ENCODE measurements at regions not wholly inside any gene's neighbourhood (a gene's known extent, or its start where the extent isn't known, plus 50 kb on each side); places are given as distances from the start of the nearest gene placed in this dataset.

DNA sequence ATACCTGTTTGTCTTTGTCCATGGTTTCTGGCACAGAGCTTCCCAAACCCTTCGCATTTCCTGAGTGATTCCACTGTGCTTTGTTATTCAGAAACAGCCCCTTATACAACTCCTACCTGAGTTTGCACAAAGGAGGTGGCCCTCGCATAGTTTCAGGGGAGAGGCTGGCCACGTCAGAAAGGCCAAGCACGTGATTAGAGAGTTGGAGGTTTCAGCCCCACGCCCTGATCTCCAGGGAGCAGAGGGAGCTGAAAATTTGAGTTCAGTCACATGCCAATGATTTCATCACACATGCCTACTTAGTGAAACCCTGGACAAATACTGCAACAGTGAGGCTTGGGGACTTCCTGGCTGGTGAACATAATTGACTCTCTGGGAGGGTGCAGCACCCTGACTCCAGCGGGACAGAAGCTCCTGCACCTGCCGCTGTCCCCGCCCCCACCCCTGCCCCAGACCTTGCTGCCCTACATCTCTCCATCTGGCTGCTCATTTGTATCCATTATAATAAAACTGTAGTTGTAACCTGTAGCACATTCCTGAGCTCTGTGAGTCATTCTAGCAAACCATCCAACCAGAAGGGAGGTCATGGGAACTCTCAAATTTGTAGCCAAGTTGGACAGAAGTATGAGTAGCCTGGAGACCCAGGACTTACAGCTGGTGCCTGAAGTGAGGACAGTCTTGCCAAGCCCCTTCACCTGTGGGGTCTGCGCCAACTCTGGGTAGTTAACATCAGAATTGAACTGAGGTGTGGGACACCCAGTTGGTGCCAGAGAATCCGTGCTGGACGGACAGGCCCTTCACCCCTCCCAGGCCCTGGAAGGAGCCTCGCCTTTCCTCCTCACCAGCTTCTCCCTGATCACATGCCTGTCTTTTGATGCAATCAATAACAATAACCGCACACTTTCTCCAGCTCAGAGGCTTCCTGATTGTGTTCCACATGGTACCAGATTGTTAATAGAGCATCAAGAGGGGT lies 224.3 kb downstream of the ANAPC1 start:
- DNase-seq (ENCODE audit: low read depth in 4 of 4, low spot score in 2 of 4): peak in 2 of 4 donors; percentile 51 to 69

DNA sequence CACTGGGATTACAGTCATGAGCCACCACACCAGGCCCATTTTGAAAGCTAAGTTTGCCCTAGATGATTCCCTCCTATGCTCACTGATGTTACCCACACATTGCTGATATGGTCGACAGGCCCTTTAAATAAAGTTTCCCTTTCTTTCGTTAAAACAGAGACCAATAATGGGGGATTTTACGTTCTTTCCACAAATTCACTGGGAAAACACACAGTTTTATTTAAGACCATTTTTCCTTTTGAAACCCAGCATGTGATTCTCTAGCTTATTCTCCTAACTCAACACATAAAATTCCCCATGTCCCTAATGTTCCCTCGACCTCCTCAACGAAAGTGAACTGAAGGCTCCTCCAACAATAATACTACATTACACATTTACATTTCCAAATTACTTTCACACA lies 223.2 kb downstream of the ANAPC1 start:
- DNase-seq (ENCODE audit: low read depth in 4 of 4, low spot score in 2 of 4): no peak

DNA sequence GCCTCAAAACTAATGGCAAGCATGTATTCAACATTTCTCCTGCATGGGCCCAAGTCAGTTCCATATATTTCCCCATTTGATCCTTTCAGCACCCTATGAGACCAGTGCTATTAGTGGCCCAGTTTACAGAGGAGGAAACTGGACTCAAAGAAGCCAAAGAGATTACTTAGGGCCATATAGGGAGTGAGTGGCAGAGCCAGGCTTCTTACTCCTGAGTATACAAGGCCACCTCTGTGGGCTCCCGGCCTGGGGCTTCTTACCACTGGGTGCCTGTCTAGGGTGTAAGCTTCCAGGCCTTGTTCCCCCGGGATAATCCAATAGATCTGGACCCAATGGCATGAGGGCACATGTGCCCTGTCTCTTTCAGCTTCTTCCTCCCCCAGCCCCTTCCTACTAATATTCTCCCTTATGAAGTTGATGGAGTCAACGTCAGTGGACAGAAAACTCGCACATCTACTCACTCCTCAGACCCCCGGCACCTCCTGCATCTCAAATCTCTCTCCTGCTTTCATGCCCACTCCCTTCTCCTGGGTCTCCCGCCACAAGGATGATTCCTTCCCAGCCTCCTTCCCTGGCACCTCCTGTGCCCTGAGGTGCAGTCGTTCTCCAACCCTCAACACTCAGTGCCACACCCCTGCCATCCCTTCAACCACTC lies 222.6 kb downstream of the ANAPC1 start:
- no peak for DNase-seq (ENCODE audit: low read depth in 4 of 4, low spot score in 2 of 4)

DNA sequence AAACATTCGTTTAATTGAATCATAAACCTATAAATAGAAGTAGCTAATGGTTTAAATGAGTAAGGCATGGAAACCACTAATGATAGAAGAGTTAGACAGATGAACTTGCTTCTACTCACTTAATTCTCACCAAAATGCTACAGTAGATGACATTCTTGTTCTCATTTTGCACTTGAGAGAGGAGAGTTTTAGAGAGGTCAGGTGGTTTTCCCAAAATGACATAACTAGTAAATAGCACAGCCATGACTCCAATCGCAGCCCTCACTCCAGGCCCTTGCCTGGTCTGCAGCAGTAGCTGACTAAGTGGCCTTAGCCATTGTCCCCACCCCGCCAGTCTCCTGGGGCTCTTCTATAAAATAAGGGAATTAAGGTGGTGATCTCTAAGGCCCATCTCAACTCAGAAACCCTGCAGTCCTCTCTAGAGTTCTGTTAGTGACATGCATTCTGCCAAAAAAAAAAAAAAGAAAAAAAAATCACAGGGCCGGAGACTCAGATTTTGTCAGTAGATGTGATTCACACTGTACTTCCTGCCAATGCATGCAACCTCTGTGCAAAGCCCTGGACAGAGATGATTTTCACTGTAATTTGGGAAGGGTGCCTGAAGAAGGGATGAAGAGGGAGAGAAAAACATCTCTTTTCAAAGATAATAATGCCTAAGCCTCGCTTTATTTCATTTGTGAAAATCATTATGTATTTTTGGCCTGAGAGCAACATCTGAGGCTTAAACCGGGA lies 221.8 kb downstream of the ANAPC1 start:
- no peak for DNase-seq (ENCODE audit: low read depth in 4 of 4, low spot score in 2 of 4)

DNA sequence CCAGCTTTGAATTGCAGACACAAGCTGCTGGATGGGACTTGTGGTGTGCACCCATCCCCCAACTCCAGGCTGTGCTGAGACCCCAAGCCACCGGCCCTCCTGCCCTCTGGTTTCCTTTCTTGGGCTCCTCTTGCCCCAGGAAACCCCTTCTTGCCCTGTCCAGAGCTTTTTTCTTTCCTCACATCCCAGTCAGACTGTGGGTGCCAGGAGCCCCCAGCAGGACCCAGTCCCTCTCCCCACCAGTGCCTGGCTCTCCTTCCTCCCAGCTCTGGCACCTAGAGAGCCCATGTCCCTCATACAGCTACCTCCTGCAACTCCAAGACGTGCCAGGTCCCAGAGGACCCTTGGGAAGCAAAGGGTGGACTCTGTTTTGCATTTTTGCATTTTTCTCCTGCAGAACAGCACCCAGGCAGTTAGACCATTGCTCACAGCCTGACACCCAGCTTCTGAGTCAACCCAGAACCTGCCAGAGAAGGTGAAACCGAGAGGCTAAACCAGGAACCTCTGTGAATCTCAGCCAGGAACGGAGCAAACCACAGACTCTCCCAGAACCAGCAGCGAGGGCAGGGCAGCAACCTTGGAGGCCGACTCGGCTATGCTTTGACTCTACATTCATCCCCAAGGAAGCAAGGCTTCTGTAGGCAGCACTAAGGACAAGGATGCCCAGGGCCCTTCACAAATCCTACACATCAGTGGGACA lies 221.1 kb downstream of the ANAPC1 start:
- DNase-seq (ENCODE audit: low read depth in 4 of 4, low spot score in 2 of 4): no peak

DNA sequence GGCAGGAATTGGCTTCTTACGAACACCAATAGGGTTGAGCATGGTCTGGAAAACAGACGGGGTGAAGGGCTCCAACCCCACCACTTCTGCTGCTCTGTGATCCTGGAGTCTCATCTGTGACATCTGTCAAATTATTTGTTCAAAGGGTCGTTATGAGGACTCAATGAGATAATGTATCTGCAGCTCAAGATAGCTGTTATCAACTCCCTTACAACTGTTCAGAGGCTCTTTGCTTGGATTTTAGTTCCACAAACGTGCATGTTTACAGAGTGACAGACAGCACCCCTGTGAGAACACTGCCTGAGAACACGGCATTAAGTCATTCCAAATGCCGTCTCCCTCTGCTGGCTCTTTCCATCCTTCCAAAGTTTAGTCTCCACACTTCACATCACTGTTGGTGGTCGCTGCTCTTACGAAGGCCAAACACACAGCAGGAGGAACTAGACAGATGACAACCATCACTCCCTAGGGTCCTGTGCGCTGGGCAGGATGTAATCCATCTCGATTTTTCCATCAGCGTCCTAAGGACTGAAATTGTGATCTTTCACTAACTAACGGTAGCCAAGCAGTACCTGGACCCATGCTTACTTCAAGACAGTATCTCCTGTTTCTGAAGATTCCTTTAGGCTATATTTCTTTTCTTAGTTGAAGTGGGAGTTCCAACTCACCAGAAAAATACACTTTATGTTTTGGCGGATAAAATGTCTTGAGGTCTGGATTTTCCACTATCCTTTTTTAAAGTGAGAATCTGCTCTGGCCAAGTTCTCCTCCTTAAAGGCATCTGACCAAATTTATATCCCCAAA lies 220.3 kb downstream of the ANAPC1 start:
- no peak for DNase-seq (ENCODE audit: low read depth in 4 of 4, low spot score in 2 of 4)

DNA sequence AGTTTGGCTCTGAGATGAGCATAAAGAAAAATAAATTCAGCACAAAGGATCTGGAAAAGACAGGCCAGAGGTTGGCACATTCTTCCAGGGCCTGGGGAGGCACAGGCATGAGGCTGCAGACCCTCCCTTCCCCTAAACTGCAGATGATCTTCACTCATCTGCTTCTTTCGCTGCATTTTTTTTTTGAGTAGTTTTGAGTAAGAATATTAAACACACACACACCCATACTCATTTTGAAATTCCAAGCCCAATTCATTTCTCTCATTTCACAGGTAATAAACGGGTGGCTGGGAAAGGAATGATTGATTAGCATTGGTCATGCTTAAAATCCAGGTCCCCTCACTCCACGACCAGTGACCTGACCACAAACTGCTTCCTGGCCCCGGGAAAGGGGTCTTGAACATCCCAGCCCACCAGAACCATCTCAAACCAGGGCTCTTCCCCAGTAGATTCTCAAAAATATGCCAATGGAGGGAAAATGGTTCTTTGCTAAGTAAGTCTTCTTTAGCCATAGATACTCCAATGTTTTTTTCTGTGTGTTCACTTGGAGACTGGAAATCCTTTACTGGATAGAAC lies 219.6 kb downstream of the ANAPC1 start:
- no peak for DNase-seq (ENCODE audit: low read depth in 4 of 4, low spot score in 2 of 4)

DNA sequence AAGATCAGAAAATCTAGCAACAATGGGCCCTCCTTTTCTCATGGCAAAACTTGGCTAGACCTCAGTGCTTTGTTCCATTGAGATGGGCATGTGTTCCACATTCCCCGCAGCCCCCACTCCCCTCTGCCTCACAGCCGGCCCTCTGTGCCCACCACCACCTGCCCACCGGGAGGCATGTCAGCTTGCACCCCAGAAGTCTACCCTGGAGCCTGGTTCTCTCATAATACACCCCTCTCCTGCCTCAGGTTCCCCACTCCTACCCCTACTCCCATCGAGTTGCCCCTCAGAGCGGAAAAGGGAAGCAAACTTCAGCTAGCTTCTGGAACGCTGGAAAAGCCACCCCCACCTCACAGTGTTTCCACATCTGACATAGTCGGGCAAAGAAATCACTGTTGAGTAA lies 219.0 kb downstream of the ANAPC1 start:
- DNase-seq (ENCODE audit: low read depth in 4 of 4, low spot score in 2 of 4): no peak

DNA sequence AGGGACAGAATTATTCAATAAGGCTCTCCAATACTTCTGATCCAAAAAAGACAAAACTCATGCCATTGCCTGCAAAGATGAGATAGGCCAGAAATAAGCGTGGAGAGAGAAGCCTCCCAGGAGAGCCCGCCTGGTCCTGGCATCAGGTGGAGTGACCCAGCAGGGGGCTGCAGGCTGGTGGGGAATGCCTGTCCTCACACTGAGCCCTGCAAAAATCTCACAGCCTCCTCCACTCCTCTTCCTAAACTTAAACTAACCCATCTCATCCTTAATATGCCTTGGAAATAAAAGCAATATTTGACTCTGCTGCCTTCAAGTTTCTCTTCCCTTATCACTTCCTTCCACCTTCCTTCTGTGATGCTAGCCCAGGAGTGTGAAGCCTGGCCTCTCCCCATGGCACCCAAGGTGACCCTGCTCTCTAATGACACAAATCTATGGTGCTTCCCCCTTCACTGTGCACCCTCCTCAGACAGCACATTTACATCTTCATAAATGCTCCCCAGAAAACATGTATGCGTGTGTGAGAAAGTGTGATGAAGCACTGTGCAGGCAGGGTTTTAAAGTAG lies 218.4 kb downstream of the ANAPC1 start:
- no peak for DNase-seq (ENCODE audit: low read depth in 4 of 4, low spot score in 2 of 4)

DNA sequence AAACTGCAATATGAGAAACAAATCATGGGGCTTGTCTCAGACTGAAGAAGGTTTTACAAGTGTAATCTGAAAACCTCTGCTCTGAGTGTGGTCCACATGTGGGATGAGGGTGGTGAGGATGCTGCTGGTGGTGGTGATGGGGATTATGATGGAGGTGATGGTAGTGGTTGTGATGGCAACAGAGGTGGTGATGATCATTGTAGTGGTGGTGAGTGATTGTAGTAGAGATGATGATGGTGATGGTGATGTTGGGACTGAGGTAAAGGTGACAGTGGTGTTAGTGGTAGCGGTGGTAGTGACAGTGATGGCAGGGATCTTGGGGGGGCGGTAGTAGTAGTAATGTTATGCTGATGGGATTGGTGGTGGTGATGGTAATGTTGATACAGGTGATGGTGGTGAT lies 217.8 kb downstream of the ANAPC1 start:
- DNase-seq (ENCODE audit: low read depth in 4 of 4, low spot score in 2 of 4): no peak

DNA sequence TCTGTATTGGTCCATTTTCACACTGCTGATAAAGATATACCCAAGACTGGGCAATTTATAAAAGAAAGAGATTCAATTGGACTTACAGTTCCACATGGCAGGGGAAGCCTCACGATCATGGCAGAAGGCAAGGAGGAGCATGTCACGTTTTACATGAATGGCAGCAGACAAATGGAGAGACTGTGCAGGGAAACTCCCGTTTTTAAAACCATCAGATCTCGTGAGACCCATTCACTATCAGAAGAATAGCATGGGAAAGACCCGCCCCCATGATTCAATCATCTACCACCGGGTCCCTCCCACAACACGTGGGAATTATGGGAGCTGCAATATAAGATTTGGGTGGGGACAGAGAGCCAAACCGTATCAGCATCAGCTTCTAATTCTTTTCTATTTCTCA lies 217.0 kb downstream of the ANAPC1 start:
- DNase-seq (ENCODE audit: low read depth in 4 of 4, low spot score in 2 of 4): no peak

DNA sequence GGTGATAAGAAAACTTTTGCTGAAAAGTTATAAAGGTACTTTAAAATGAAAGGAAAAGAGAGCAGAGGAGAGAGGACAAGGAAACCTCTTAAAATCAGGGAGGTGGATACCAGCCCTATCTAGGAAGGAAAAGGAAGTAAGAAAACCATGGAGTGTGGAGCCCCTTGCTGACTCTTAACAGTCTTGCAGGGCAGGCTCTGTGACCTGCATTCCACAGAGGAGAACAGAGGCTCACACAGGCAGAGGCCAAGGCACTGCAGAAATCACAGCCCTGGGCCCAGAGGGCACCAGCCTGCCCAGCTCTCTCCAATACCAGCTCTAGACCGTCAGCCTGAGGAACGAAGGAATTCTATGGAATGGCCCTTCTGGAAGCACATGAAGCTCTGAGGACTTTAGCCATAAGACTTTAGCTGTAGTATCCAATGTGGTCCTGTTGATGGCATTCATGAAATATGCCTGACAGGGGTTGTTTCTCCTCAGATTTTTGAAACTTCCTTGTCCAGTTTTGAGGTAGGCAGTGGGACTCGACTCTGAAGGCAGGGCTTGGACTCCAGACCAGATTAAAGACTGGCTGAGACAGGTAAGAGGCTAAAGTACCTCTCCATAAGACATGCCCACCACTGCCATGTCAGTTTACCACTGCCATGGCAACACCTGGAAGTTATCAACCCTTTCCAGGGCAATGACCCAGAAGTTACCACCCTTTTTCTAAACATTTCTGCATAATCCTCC lies 216.3 kb downstream of the ANAPC1 start:
- DNase-seq (ENCODE audit: low read depth in 4 of 4, low spot score in 2 of 4): no peak

DNA sequence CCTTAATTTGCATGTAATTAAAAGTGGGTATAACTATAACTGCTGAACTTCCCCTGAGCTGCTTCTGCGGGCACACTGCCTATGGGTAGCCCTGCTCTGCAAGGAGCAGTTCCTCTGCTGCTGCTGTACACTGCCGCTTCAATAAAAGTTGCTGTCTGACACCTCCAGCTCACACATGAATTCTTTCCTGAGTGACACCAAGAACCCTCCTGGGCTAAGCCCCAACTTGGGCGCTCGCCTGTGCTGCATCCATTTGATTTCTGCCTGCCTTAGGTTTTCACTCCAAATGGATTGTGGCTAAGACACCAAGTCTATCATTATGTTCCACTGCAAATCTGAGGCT lies 215.7 kb downstream of the ANAPC1 start:
- DNase-seq (ENCODE audit: low read depth in 4 of 4, low spot score in 2 of 4): no peak

DNA sequence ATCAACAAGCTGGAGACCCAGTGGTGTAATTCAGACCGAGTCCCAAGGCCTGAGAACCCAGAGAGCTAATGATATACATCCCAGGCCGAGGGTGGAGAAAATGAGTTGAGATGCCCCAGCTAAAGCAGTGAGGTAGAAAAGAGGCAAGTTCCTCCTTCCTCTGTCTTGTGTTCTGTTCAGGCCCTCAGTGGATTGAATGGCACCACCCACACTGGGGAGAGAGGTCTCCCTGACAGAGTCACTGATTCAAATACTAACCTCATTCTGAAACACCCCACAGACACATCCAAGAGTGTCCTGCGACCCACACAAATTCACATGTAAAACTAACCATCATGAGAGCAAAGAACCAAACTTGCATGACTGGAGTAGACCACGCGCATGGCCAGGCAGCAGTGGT lies 215.3 kb downstream of the ANAPC1 start:
- no peak for DNase-seq (ENCODE audit: low read depth in 4 of 4, low spot score in 2 of 4)

DNA sequence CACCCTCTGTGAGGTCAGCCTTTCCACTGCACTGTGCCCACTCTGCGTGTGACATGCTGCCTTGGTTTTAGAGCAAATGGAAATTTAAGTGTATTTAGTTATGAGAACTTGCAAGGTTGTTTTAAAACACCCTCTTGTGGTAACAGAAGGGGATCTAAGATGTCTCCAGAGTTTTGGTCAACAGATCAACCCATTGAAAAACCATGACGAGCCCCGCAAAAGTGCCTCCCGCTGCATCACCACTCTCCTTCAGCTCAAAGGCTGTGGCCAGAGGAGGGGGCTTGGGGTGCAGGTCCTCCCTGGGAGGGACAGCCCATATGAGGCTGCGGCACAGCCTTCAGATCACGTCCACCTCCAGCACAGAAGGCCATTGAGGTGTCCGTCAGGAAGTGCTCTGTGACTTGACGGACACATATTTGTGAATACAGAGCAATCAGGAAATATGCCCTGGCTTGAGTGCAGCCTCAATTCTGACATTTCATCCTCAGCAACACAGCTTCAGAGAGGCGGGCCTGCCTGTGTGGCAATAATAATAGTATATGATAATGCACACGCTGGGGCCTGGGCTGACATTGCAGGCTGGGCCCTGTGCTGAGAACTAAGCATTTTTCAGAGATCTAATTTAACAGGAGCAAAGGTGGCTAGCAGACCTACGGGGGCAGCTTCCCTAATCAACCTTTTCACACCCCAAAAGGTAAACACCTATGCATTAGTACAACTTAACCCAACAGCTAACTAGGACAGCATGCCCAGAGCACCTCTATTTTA lies 213.9 kb downstream of the ANAPC1 start:
- no peak for DNase-seq (ENCODE audit: low read depth in 4 of 4, low spot score in 2 of 4)

DNA sequence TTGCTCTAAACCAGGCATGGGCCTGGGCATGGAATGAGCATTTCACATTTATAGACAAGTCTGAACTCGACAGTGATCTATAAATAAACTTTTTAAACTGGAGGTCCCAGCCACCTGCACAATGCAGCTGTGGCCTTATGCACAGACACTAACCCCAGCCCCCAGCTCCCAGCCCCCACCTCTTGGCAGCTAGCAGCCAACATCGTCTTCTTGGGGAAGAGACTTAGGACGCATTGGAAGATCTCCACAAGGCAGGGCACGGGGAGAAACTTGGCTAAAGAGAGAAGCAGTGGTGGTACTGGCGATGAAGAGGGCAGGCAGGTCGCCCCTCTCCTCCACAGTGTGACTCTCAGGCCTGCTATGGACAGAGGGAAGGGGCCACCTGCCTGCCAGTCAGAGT lies 213.2 kb downstream of the ANAPC1 start:
- DNase-seq (ENCODE audit: low read depth in 4 of 4, low spot score in 2 of 4): no peak

DNA sequence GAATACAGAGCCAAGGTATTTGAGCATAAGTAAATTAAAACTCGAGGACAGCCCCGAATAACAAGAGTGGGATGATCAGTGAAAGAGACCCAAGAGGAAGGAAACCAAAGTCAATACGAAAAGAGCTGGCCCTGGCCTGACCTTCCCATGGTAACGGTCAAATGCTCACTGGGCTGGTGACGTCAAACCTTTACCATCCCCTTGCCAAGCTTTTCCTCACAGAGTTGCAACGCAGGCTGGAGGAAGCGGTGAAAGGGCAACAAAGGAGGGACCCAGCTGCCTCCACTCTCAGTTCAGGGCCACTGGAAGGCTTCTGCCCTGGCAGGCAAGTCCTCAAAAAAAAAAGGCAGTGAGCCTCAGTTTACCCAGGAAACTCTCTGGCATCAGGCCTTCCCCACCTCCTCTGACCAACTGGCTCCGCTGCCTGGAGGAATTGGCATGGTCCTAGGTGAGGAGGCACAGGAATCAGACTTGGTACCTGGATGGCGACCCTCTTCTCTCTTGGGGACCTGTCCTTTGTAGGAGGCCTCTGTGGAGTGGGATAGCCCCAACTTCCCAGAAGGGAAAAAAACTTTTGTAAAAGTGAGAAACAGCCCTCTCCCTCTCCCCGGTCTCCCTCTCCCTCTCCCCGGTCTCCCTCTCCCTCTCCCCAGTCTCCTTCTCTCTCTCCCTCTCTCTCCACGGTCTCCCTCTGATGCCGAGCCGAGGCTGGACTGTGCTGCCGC lies 212.4 kb downstream of the ANAPC1 start:
- no peak for DNase-seq (ENCODE audit: low read depth in 4 of 4, low spot score in 2 of 4)
